ENCODE measurements at regions not wholly inside any gene's neighbourhood (a gene's known extent, or its start where the extent isn't known, plus 50 kb on each side); places are given as distances from the start of the nearest gene placed in this dataset.
"Not testable (repeated sequence)": the region's sequence is repeated elsewhere in the genome, so short reads cannot be mapped to it uniquely, and the experiment has no call there.

GRCh38 chr2:176924909-176925534 is 287.6 kb upstream of the HNRNPA3 start:
- no peak for DNase-seq (ENCODE audit: low spot score)

- no peak for DNase-seq (ENCODE audit: low spot score)
Observed at GRCh38 chr2:176926453-176926852, 286.1 kb upstream of the HNRNPA3 start.

GRCh38 chr2:176929387-176929786 is 283.2 kb upstream of the HNRNPA3 start:
- not testable (repeated sequence) for DNase-seq (ENCODE audit: low spot score)

- DNase-seq (ENCODE audit: low spot score), result peak; percentile 83
Observed at GRCh38 chr2:176931588-176932563, 280.7 kb upstream of the HNRNPA3 start.

GRCh38 chr2:176934131-176934530 is 278.5 kb upstream of the HNRNPA3 start:
- DNase-seq (ENCODE audit: low spot score), result no peak

- no peak for DNase-seq (ENCODE audit: low spot score)
Observed at GRCh38 chr2:176934869-176935415, 277.7 kb upstream of the HNRNPA3 start.

GRCh38 chr2:176935543-176936102 is 277.0 kb upstream of the HNRNPA3 start:
- no peak for DNase-seq (ENCODE audit: low spot score)

GRCh38 chr2:176936410-176936809 is 276.2 kb upstream of the HNRNPA3 start:
- DNase-seq (ENCODE audit: low spot score), result no peak

GRCh38 chr2:176944998-176945397 is 267.6 kb upstream of the HNRNPA3 start:
- no peak for DNase-seq (ENCODE audit: low spot score)

- DNase-seq (ENCODE audit: low spot score), result peak; percentile 19
Observed at GRCh38 chr2:176947754-176948153, 264.8 kb upstream of the HNRNPA3 start.

- not testable (repeated sequence) for DNase-seq (ENCODE audit: low spot score)
Observed at GRCh38 chr2:176951218-176951617, 261.4 kb upstream of the HNRNPA3 start.

GRCh38 chr2:176956791-176957190 is 255.8 kb upstream of the HNRNPA3 start:
- no peak for DNase-seq (ENCODE audit: low spot score)

GRCh38 chr2:176959614-176960013 is 253.0 kb upstream of the HNRNPA3 start:
- no peak for DNase-seq (ENCODE audit: low spot score)

GRCh38 chr2:176960061-176960460 is 252.5 kb upstream of the HNRNPA3 start:
- DNase-seq (ENCODE audit: low spot score), result no peak

GRCh38 chr2:176960736-176961520 is 251.7 kb upstream of the HNRNPA3 start:
- DNase-seq (ENCODE audit: low spot score), result peak; percentile 2

- DNase-seq (ENCODE audit: low spot score), result no peak
Observed at GRCh38 chr2:176961775-176962619, 250.6 kb upstream of the HNRNPA3 start.

- no peak for DNase-seq (ENCODE audit: low spot score)
Observed at GRCh38 chr2:176963568-176964287, 248.9 kb upstream of the HNRNPA3 start.

- no peak for DNase-seq (ENCODE audit: low spot score)
Observed at GRCh38 chr2:176967911-176968450, 244.6 kb upstream of the HNRNPA3 start.

- no peak for DNase-seq (ENCODE audit: low spot score)
Observed at GRCh38 chr2:176969642-176970359, 242.8 kb upstream of the HNRNPA3 start.

Measured in SW480 (cell line).